ENCODE measurements at regions not wholly inside any gene's neighbourhood (a gene's known extent, or its start where the extent isn't known, plus 50 kb on each side); places are given as distances from the start of the nearest gene placed in this dataset.

DNA sequence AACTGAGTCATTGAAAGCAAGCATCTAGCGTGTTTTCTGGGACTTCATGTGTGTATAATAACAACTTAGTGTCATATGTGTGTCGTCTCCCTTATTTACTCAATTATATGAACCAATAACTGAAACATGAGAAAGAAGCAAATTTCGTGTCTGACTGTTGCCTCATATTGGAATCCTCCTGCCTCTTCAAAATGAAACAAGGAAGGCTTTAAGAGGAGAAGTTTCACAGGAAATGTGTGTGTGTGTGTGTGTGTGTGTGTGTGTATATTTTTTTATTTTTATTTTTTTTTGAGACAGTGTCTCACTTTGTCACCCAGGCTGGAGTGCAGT lies 145.8 kb upstream of the SFRP2 start:
- no peaks in the 10 kb centered on the region for H3K27me3 ChIP-seq (ENCODE audit: insufficient read depth, low read length)
- ChIA-PET CTCF (ENCODE audit: partially characterized antibody) (no interaction called here), POLR2A (ENCODE audit: partially characterized antibody) (interaction anchor here (0.9 kb wide), 1 partner anchor 16 kb away, joined by 3 read pairs; no protein-coding TSS in a partner anchor)
- Mint-ChIP-seq H3K4me1 (peaks cover 0 to 9% (median 5%) of the 10 kb centered on the region in 4 donors), H3K36me3 (no peaks in the 10 kb centered on the region), H3K4me3 (no peak overlapping the region), H3K9me3 (peaks cover 0 to 3% (median 0%) of the 10 kb centered on the region in 8 donors), H3K27me3 (peaks cover 13 to 15% of the 10 kb centered on the region in 2 donors), H3K27ac (no peak overlapping the region)
- H3K4me1 ChIP-seq (ENCODE audit: insufficient read depth, low read length) = peaks cover 8% of the 10 kb centered on the region
- no peaks in the 10 kb centered on the region for H3K36me3 ChIP-seq (ENCODE audit: insufficient read depth, low read length)
- intact Hi-C loops (cut with micrococcal nuclease) = no loop called here
- no peaks in the 10 kb centered on the region for H3K9me3 ChIP-seq (ENCODE audit: control insufficient read depth in 1 of 2, low read length in 2 of 2)
- no peak for DNase-seq
- H3K4me3 ChIP-seq (ENCODE audit: low read length in 2 of 2) = no peak overlapping the region
- no peak overlapping the region for H3K27ac ChIP-seq (ENCODE audit: low read depth, low read length)

DNA sequence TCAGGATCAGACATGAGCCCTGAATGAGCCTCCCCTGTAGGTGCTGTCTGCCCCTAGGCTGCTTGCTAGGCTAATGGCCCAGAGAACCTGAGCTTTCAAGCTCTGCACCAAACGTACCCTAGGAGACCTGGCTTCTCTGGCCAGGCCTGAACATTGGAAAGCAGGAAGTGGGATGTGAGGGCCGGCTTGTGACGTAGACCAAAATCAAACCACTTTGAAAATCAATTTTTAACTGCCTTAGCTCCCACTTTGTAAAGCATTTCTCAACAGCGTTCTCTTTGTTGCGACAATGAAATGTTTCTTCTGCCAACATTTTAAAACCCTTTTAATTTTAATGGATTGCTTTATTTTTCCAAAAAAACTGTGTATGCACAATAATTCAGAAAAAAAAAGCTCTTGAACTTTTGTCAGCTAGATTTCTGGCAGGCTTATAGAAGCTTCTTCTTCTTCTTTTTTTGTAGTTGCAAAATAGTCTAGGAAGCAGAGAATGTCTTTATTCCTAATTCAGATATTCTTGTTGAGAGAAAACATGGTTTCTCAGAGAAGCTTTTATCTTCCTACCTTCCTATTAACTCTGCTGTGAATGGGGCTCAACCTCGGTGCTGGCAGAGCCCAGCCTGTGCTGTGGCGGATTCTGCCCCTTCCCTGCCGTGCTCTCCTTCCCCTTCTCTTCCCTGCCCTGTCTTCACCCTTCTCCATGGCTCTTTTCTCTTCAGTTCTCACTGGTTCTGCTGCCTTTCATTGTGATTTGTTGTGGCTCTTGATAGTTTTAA lies 145.2 kb upstream of the SFRP2 start:
- Histone ChIP-seq H3K4me3 (ENCODE audit: low read length in 2 of 2) (no peak overlapping the region), H3K9me3 (ENCODE audit: control insufficient read depth in 1 of 2, low read length in 2 of 2) (no peaks in the 10 kb centered on the region), H3K4me1 (ENCODE audit: insufficient read depth, low read length) (peaks cover 8% of the 10 kb centered on the region), H3K27ac (ENCODE audit: low read depth, low read length) (no peak overlapping the region), H3K27me3 (ENCODE audit: insufficient read depth, low read length) (no peaks in the 10 kb centered on the region), H3K36me3 (ENCODE audit: insufficient read depth, low read length) (no peaks in the 10 kb centered on the region)
- ChIA-PET CTCF (ENCODE audit: partially characterized antibody) (no interaction called here), POLR2A (ENCODE audit: partially characterized antibody) (no interaction called here)
- Mint-ChIP-seq H3K36me3 (no peaks in the 10 kb centered on the region), H3K9me3 (peaks cover 0 to 3% (median 0%) of the 10 kb centered on the region in 8 donors), H3K4me3 (no peak overlapping the region), H3K27me3 (peaks cover 13 to 15% of the 10 kb centered on the region in 2 donors), H3K4me1 (peaks cover 0 to 9% (median 5%) of the 10 kb centered on the region in 4 donors), H3K27ac (no peak overlapping the region)
- DNase-seq = no peak
- intact Hi-C loops (cut with micrococcal nuclease) = no loop called here

DNA sequence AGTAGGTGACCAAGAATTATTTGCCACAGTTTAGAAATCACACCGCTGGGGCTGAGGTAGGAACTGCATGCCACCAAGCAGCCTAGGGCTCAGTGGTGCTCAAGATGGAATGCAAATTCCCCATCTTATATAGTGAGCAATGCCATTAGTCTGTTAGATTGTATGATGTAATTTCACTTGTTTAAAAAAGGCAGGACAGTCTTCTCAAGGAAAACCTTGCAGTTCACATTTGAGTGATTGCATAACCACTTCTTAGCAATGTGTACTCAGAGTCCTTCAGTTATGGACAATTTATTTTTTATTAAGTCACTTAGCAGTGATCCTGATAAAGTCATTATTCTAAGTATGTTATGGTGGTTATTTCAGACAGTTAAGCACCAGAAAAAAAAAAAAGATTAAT lies 142.9 kb upstream of the SFRP2 start:
- Histone ChIP-seq H3K36me3 (ENCODE audit: insufficient read depth, low read length) (no peaks in the 10 kb centered on the region), H3K27me3 (ENCODE audit: insufficient read depth, low read length) (no peaks in the 10 kb centered on the region), H3K27ac (ENCODE audit: low read depth, low read length) (no peak overlapping the region), H3K4me1 (ENCODE audit: insufficient read depth, low read length) (no peaks in the 10 kb centered on the region), H3K4me3 (ENCODE audit: low read length in 2 of 2) (no peak overlapping the region), H3K9me3 (ENCODE audit: control insufficient read depth in 1 of 2, low read length in 2 of 2) (no peaks in the 10 kb centered on the region)
- no peaks in the 10 kb centered on the region for H3K36me3 Mint-ChIP-seq
- no peaks in the 10 kb centered on the region for H3K9me3 Mint-ChIP-seq
- peaks cover 0 to 3% (median 0%) of the 10 kb centered on the region in 4 donors for H3K4me1 Mint-ChIP-seq
- peaks cover 11 to 15% of the 10 kb centered on the region in 2 donors for H3K27me3 Mint-ChIP-seq
- H3K27ac Mint-ChIP-seq = no peak overlapping the region
- H3K4me3 Mint-ChIP-seq = no peak overlapping the region
- CTCF ChIA-PET (ENCODE audit: partially characterized antibody) = no interaction called here
- intact Hi-C loops (cut with micrococcal nuclease) = no loop called here
- POLR2A ChIA-PET (ENCODE audit: partially characterized antibody) = no interaction called here
- DNase-seq = no peak

DNA sequence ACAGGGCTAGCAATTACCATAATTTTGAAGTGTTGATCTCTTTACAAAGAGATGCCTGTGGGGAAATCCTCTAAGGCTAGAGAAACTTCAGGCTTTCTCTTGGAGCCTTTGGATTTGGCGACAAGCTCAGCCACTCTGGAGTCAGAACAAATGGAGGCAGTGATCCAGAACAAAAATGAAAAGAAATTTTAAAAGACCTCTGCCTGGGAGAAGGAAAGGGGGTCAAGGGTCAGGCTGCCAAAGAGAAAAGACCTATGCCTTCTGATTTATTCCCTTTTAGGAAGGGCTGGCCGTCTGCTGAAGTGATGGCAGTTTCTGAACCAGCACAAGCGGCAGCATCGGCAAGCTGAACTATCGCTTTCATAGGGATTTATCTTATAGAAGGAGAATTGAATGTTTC lies 140.8 kb upstream of the SFRP2 start:
- H3K27ac ChIP-seq (ENCODE audit: low read depth, low read length) = no peak overlapping the region
- no peak overlapping the region for H3K27ac Mint-ChIP-seq
- no peaks in the 10 kb centered on the region for H3K36me3 ChIP-seq (ENCODE audit: insufficient read depth, low read length)
- POLR2A ChIA-PET (ENCODE audit: partially characterized antibody) = no interaction called here
- no peaks in the 10 kb centered on the region for H3K9me3 ChIP-seq (ENCODE audit: control insufficient read depth in 1 of 2, low read length in 2 of 2)
- intact Hi-C loops (cut with micrococcal nuclease) = no loop called here
- no peaks in the 10 kb centered on the region for H3K4me1 ChIP-seq (ENCODE audit: insufficient read depth, low read length)
- peaks cover 5 to 8% of the 10 kb centered on the region in 2 donors for H3K27me3 Mint-ChIP-seq
- H3K4me3 Mint-ChIP-seq = no peak overlapping the region
- peaks cover 0 to 2% (median 0%) of the 10 kb centered on the region in 4 donors for H3K4me1 Mint-ChIP-seq
- CTCF ChIA-PET (ENCODE audit: partially characterized antibody) = interaction anchor here (0.7 kb wide), 1 partner anchor 14 kb away, joined by 3 read pairs; no protein-coding TSS in a partner anchor
- H3K36me3 Mint-ChIP-seq = no peaks in the 10 kb centered on the region
- H3K27me3 ChIP-seq (ENCODE audit: insufficient read depth, low read length) = no peaks in the 10 kb centered on the region
- H3K9me3 Mint-ChIP-seq = no peaks in the 10 kb centered on the region
- no peak for DNase-seq
- no peak overlapping the region for H3K4me3 ChIP-seq (ENCODE audit: low read length in 2 of 2)

DNA sequence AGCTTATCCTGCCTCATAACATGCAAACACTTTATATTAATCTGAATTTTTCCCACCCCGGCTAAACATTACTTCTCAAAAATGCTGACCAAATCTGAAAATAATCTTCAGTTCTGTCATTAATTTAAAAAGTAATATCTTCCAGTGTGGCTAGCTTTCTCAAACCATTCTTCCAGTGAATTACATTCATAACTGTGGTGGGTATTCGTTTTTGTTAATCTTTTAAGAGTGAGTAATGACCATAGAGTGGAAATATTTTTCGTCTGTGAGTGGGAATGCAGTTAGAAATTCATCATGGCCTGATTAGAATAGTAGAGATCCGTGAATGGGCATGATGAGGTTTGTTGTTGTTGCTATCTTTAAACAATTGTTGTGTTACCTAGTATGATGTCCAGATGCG lies 138.6 kb upstream of the SFRP2 start:
- H3K4me1 ChIP-seq (ENCODE audit: insufficient read depth, low read length) = no peaks in the 10 kb centered on the region
- ChIA-PET CTCF (ENCODE audit: partially characterized antibody) (interaction anchor here (0.8 kb wide), 1 partner anchor 8 kb away, joined by 3 read pairs; no protein-coding TSS in a partner anchor), POLR2A (ENCODE audit: partially characterized antibody) (interaction anchor here (0.8 kb wide), 1 partner anchor 9 kb away, joined by 3 read pairs; no protein-coding TSS in a partner anchor)
- Mint-ChIP-seq H3K4me1 (no peaks in the 10 kb centered on the region), H3K36me3 (no peaks in the 10 kb centered on the region), H3K27me3 (peaks cover 2 to 4% of the 10 kb centered on the region in 2 donors), H3K27ac (no peak overlapping the region), H3K9me3 (no peaks in the 10 kb centered on the region), H3K4me3 (no peak overlapping the region)
- H3K4me3 ChIP-seq (ENCODE audit: low read length in 2 of 2) = no peak overlapping the region
- H3K27me3 ChIP-seq (ENCODE audit: insufficient read depth, low read length) = no peaks in the 10 kb centered on the region
- H3K36me3 ChIP-seq (ENCODE audit: insufficient read depth, low read length) = no peaks in the 10 kb centered on the region
- no peaks in the 10 kb centered on the region for H3K9me3 ChIP-seq (ENCODE audit: control insufficient read depth in 1 of 2, low read length in 2 of 2)
- DNase-seq = no peak
- intact Hi-C loops (cut with micrococcal nuclease) = no loop called here
- H3K27ac ChIP-seq (ENCODE audit: low read depth, low read length) = no peak overlapping the region

DNA sequence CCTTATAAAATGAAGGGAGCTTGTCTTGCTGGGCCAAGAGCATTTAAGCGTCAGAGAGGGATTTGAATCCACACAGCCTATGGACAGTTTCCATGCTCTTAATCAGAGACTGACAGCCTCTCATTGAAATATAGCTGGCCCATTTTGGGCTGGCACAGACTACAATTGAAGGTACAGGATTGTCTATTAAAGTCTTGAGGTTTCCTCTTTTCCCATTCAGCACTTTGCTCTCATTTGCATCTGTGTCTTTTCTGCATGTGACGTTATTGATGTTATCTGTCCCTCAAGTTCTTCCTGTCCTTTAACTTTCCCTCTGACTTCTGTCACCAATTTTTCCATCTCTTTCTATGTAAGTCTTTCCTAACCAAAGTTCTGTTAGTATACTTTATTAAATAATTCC lies 133.3 kb upstream of the SFRP2 start:
- no peak for DNase-seq
- Histone ChIP-seq H3K4me3 (ENCODE audit: low read length in 2 of 2) (no peak overlapping the region), H3K27ac (ENCODE audit: low read depth, low read length) (no peak overlapping the region), H3K27me3 (ENCODE audit: insufficient read depth, low read length) (no peaks in the 10 kb centered on the region), H3K4me1 (ENCODE audit: insufficient read depth, low read length) (no peaks in the 10 kb centered on the region), H3K9me3 (ENCODE audit: control insufficient read depth in 1 of 2, low read length in 2 of 2) (no peaks in the 10 kb centered on the region), H3K36me3 (ENCODE audit: insufficient read depth, low read length) (no peaks in the 10 kb centered on the region)
- POLR2A ChIA-PET (ENCODE audit: partially characterized antibody) = no interaction called here
- Mint-ChIP-seq H3K27me3 (peaks cover 0 to 1% of the 10 kb centered on the region in 2 donors), H3K36me3 (no peaks in the 10 kb centered on the region), H3K9me3 (no peaks in the 10 kb centered on the region), H3K4me3 (no peak overlapping the region), H3K27ac (no peak overlapping the region), H3K4me1 (no peaks in the 10 kb centered on the region)
- CTCF ChIA-PET (ENCODE audit: partially characterized antibody) = no interaction called here
- intact Hi-C loops (cut with micrococcal nuclease) = no loop called here

DNA sequence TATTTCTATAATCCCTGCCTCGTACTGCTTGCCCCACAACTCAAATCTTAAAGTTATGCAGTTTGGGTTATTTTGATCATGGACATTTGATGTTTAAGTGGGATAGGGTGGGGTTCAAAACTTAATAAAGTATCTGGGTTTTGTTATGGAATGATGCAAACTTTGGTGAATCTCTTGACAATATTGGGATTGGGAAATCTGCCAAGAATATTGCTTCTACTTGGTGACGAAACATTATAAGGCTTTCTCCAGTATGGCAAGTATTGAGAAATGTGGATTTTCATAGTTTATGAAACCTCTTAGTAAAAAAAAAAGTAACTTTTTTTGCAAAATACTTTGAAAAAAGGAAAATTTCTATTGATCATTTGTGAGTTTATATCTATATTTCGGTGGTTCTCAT lies 130.8 kb upstream of the SFRP2 start:
- H3K4me3 Mint-ChIP-seq = no peak overlapping the region
- Histone ChIP-seq H3K27ac (ENCODE audit: low read depth, low read length) (no peak overlapping the region), H3K9me3 (ENCODE audit: control insufficient read depth in 1 of 2, low read length in 2 of 2) (no peaks in the 10 kb centered on the region), H3K36me3 (ENCODE audit: insufficient read depth, low read length) (no peaks in the 10 kb centered on the region), H3K27me3 (ENCODE audit: insufficient read depth, low read length) (no peaks in the 10 kb centered on the region), H3K4me1 (ENCODE audit: insufficient read depth, low read length) (no peaks in the 10 kb centered on the region), H3K4me3 (ENCODE audit: low read length in 2 of 2) (no peak overlapping the region)
- intact Hi-C loops (cut with micrococcal nuclease) = no loop called here
- H3K9me3 Mint-ChIP-seq = no peaks in the 10 kb centered on the region
- POLR2A ChIA-PET (ENCODE audit: partially characterized antibody) = no interaction called here
- CTCF ChIA-PET (ENCODE audit: partially characterized antibody) = no interaction called here
- no peaks in the 10 kb centered on the region for H3K4me1 Mint-ChIP-seq
- no peak for DNase-seq
- H3K27ac Mint-ChIP-seq = no peak overlapping the region
- H3K27me3 Mint-ChIP-seq = peaks cover 0 to 1% of the 10 kb centered on the region in 2 donors
- no peaks in the 10 kb centered on the region for H3K36me3 Mint-ChIP-seq
